Lower leg skin (tissue), 4 donors: ENCODE measurements at regions not wholly inside any gene's neighbourhood (a gene's known extent, or its start where the extent isn't known, plus 50 kb on each side); places are given as distances from the start of the nearest gene placed in this dataset.
A peak's percentile ranks its signal among the peaks of the same experiment; 100 is the strongest.

ENCODE experiments used
- DNase-seq, 2 donors: peaks; one replicate each; pipeline ENCODE4 v3.0.0-alpha.2; 2019; ENCODE audit warnings: low spot score in 2 of 2
- H3K4me3 ChIP-seq: fragments of 200-600 bp; sonication (generic); 2 replicates; pipeline ENCODE4 v1.5.1; 2017; ENCODE audit warnings: mild to moderate bottlenecking, low read depth; ENCODE audit not compliant: poor library complexity, severe bottlenecking
- CTCF ChIP-seq, 3 donors: fragments of 450-650 bp; IDR thresholded peaks; one replicate each; pipeline ENCODE4 v1.5.1; 2016; ENCODE audit warnings: antibody characterized with exemption in 3 of 3, mild to moderate bottlenecking in 3 of 3, moderate library complexity in 2 of 3
- POLR2A ChIP-seq, 2 donors: fragments of 450-650 bp; IDR thresholded peaks; one replicate each; pipeline ENCODE4 v1.6.1; 2016 to 2017; ENCODE audit warnings: antibody characterized with exemption in 2 of 2, mild to moderate bottlenecking in 1 of 2, moderate library complexity in 1 of 2
- WGBS, 2 donors: methylation state at CpG; one replicate each; pipeline ENCODE4 v1.1.5; 2018; 5-methylcytosine and 5-hydroxymethylcytosine counted together
- intact Hi-C: fragments of 100-400 bp; cut with DNase I; formaldehyde crosslinking; loops from one replicate; pipeline ENCODE4 v1.15.0; 2023; ENCODE audit warnings: low total_unique reads

- no peak for TF ChIP-seq POLR2A (IDR thresholded peaks at IDR 0.05)
- no peak for TF ChIP-seq CTCF (IDR thresholded peaks at IDR 0.05)
- WGBS, 2 donors: 47 to 77% methylated on average over 5 of the region's 5 CpGs
These were observed 193.8 kb downstream of the KATNAL1 start for GRCh38 chr13:30113551-30113950.

GRCh38 chr13:30112602-30113435 lies 194.5 kb downstream of the KATNAL1 start:
- peak; percentile 87 to 96 for DNase-seq
- 16% methylated on average over 19 of the region's 19 CpGs for WGBS, 2 donors

More at GRCh38 chr13:30113551-30113950, 193.8 kb downstream of the KATNAL1 start:
- no peak for DNase-seq
- intact Hi-C loops: loop anchor here (5.0 to 10.0 kb wide), 2 partner anchors 266 to 349 kb away; no protein-coding TSS in a partner anchor
- H3K4me3 ChIP-seq: no peak overlapping the region

GRCh38 chr13:30111810-30112209 lies 195.5 kb downstream of the KATNAL1 start:
- TF ChIP-seq POLR2A (IDR thresholded peaks at IDR 0.05) (no peak), CTCF (IDR thresholded peaks at IDR 0.05) (no peak)
- WGBS, 2 donors: 88 to 97% methylated on average over 5 of the region's 5 CpGs

More at GRCh38 chr13:30112602-30113435, 194.5 kb downstream of the KATNAL1 start:
- intact Hi-C loops: loop anchor here (5.0 to 10.0 kb wide), 2 partner anchors 266 to 348 kb away; no protein-coding TSS in a partner anchor
- H3K4me3 ChIP-seq: no peak overlapping the region
- TF ChIP-seq POLR2A (IDR thresholded peaks at IDR 0.05) (no peak), CTCF (IDR thresholded peaks at IDR 0.05) (peak in 2 of 3 donors; percentile 22 to 99)

GRCh38 chr13:30110301-30111070 lies 196.9 kb downstream of the KATNAL1 start:
- no peak for TF ChIP-seq CTCF (IDR thresholded peaks at IDR 0.05)
- TF ChIP-seq POLR2A (IDR thresholded peaks at IDR 0.05): no peak
- DNase-seq: no peak
- intact Hi-C loops: loop anchor here (5.0 to 10.0 kb wide), 2 partner anchors 263 to 346 kb away; no protein-coding TSS in a partner anchor
- H3K4me3 ChIP-seq: no peak overlapping the region
- 67 to 78% methylated on average over 8 to 11 of the region's 11 CpGs for WGBS, 2 donors

More at GRCh38 chr13:30111810-30112209, 195.5 kb downstream of the KATNAL1 start:
- DNase-seq: no peak
- intact Hi-C loops: loop anchor here (5.0 to 10.0 kb wide), 2 partner anchors 265 to 347 kb away; no protein-coding TSS in a partner anchor
- H3K4me3 ChIP-seq: no peak overlapping the region

- intact Hi-C loops: loop anchor here (5.0 to 10.0 kb wide), 2 partner anchors 262 to 345 kb away; no protein-coding TSS in a partner anchor
- TF ChIP-seq POLR2A (IDR thresholded peaks at IDR 0.05): no peak
- no peak for TF ChIP-seq CTCF (IDR thresholded peaks at IDR 0.05)
- peak in 1 of 2 donors; percentile 45 for DNase-seq
- 89 to 90% methylated on average over 8 of the region's 8 CpGs for WGBS, 2 donors
- no peak overlapping the region for H3K4me3 ChIP-seq
These were observed 197.7 kb downstream of the KATNAL1 start for GRCh38 chr13:30109471-30110135.
